Activated T-cell treated with anti-CD3 and anti-CD28 coated beads, Interleukin-2, amount 50 U/mL, for 24 hours (primary cell): ENCODE measurements at regions not wholly inside any gene's neighbourhood (a gene's known extent, or its start where the extent isn't known, plus 50 kb on each side); places are given as distances from the start of the nearest gene placed in this dataset.

ENCODE experiments used
- DNase-seq: peaks from one replicate; pipeline ENCODE4 v3.0.0-alpha.2; 2020
- H3K27ac Mint-ChIP-seq: 2 replicates; pipeline ENCODE4 v1.8.0; 2020; ENCODE audit warnings: mild to moderate bottlenecking, mixed read lengths
- H3K27me3 Mint-ChIP-seq: 2 replicates; pipeline ENCODE4 v1.8.0; 2020; ENCODE audit warnings: mixed read lengths
- H3K36me3 Mint-ChIP-seq: 2 replicates; pipeline ENCODE4 v1.8.0; 2020; ENCODE audit warnings: low read depth, mixed read lengths
- H3K4me1 Mint-ChIP-seq: 2 replicates; pipeline ENCODE4 v1.8.0; 2020; ENCODE audit warnings: low read depth, mixed read lengths
- H3K4me3 Mint-ChIP-seq: 2 replicates; pipeline ENCODE4 v1.8.0; 2020; ENCODE audit warnings: mild to moderate bottlenecking, moderate library complexity, mixed read lengths
- H3K9me3 Mint-ChIP-seq: 2 replicates; pipeline ENCODE4 v1.8.0; 2020; ENCODE audit warnings: mixed read lengths

DNA sequence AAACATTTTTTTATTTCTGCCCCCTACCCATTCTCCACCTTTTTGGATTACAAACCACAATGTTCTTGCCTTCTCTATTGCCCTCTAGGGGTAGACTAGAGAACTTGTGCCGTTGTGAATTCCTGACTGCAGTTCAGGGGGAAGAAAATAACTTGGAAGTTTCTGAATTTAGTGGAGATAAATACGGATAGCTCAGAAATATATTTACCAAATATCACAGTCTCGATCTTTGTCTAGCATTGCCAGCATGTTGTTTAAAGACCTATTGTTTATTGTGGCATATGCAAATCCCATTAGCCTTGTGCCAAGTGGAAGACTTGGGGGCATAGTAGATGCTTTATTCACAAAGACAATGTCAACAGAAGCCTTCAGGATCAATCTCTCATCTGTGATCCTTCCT, 154.1 kb upstream of the MMS22L start:
- Mint-ChIP-seq H3K27ac (no peak overlapping the region), H3K4me3 (no peak overlapping the region), H3K4me1 (no peaks in the 10 kb centered on the region), H3K27me3 (peaks cover 9% of the 10 kb centered on the region), H3K9me3 (no peaks in the 10 kb centered on the region), H3K36me3 (no peaks in the 10 kb centered on the region)
- no peak for DNase-seq

DNA sequence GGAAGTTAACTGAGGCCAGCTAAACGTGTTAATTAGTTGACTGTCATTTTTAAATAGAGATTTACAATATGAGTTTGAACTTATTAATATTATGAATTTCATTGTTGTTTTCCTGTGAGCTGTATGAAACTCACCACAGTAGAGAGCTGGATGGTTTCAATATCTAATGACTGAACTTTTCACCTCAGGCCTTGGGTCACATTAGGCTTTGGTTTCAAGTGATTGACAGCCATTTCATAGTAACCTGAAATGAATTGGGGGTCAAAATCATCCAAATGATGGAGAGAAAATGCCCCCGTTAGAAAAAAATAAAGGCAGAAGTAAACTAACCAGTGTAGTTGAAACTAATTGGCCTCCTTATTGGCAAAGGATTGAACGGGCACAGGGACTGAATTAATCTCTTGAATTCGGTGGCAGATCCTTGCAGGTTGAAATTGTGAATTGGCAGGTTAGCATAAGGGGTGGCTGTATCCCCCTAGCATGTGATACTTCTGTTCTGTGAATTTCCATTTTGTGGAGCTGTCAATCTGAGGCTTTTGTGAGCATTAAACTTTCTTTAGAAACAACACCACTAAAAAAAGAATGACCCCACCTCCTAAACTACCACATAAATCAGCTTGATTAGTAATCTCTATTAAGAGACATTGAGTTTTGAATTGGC, 155.1 kb upstream of the MMS22L start:
- no peaks in the 10 kb centered on the region for H3K36me3 Mint-ChIP-seq
- peaks cover 6% of the 10 kb centered on the region for H3K27me3 Mint-ChIP-seq

DNA sequence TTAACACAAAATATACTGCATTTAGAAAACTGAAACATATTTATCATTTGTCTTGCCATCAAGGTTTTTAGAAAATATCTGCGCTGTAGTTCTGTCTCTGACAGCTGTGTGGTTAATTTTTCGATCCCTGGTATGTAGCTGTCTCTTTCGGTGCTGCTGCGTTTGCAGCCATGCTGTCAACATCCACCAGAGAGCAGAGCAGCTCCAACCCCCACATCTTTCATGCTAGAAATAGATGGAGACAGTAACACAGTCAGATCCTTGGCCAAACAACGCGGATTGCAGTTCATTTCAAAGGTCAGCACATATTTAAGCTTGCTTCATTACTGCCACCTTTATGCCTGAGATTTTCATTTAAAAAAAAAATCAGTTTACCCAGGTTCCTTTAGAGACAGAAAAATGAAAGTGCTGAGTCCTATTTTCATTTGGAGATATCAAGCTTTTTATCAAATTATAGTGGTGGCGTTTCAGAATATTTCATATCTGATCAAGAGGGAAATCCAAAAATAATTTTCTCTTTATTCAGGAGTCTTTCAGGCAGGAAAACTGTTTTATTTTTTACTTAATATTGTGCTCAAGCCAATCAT, 157.7 kb upstream of the MMS22L start:
- Mint-ChIP-seq H3K4me1 (no peaks in the 10 kb centered on the region), H3K27me3 (peaks cover 6% of the 10 kb centered on the region), H3K4me3 (no peak overlapping the region), H3K27ac (no peak overlapping the region), H3K9me3 (no peaks in the 10 kb centered on the region), H3K36me3 (no peaks in the 10 kb centered on the region)
- DNase-seq: no peak

More for the DNA sequence above, 155.1 kb upstream of the MMS22L start:
- no peak overlapping the region for H3K27ac Mint-ChIP-seq
- H3K4me1 Mint-ChIP-seq: no peaks in the 10 kb centered on the region
- no peak for DNase-seq
- no peak overlapping the region for H3K4me3 Mint-ChIP-seq
- H3K9me3 Mint-ChIP-seq: no peaks in the 10 kb centered on the region

DNA sequence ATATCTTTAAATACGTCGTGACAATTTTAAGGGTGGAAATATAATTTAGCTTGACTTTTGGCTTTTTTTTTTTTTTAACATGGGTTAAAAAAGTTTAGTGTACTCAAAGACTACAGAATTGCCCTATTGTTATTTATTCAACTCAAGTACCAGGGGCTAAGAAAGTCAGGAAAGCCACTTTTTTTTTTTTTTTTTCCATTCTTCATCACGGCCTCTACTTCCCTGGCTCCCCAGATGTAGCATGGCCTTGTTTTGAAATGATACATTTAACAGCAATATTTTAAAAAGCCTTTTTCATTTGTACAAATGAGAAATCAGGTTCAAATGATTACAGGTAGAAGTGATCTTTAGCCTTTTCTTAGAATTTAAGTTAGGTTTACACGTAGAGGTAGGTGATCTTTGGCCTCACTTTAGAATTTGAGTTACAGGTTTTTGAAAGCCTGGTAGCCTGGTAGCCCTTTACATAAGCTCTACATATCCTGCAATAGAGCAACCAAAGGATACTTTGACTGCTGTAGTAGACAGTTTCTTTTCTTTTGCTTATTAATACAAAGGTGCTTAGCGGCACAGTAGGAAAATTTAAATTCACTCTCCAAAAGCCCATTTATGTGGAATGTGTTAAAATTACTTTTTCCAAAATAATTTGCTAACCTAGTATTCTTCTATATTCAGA, 160.5 kb upstream of the MMS22L start:
- Mint-ChIP-seq H3K27me3 (peaks cover 10% of the 10 kb centered on the region), H3K9me3 (no peaks in the 10 kb centered on the region), H3K27ac (no peak overlapping the region), H3K4me3 (no peak overlapping the region), H3K36me3 (no peaks in the 10 kb centered on the region), H3K4me1 (no peaks in the 10 kb centered on the region)
- DNase-seq: no peak

DNA sequence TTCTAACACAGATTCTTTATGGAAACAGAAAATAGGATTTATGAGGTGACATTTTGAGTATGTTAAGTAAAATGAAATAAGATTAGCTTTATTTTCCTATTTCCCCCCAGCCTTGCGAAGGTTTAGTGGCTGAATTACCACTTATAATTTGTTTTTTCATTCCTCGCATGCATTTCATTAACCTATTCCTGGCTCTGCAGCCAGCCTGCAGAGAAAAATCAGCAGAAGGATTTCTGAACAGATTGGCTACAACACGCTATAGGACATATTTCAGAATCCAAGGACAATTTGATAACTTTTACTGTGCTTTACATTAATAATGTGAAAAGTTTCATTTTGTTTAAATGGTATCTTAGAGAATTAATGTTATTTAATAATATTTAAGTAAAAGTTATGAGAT, 162.4 kb upstream of the MMS22L start:
- DNase-seq: no peak
- Mint-ChIP-seq H3K4me3 (no peak overlapping the region), H3K36me3 (no peaks in the 10 kb centered on the region), H3K27me3 (peaks cover 10% of the 10 kb centered on the region), H3K4me1 (no peaks in the 10 kb centered on the region), H3K27ac (no peak overlapping the region), H3K9me3 (no peaks in the 10 kb centered on the region)

DNA sequence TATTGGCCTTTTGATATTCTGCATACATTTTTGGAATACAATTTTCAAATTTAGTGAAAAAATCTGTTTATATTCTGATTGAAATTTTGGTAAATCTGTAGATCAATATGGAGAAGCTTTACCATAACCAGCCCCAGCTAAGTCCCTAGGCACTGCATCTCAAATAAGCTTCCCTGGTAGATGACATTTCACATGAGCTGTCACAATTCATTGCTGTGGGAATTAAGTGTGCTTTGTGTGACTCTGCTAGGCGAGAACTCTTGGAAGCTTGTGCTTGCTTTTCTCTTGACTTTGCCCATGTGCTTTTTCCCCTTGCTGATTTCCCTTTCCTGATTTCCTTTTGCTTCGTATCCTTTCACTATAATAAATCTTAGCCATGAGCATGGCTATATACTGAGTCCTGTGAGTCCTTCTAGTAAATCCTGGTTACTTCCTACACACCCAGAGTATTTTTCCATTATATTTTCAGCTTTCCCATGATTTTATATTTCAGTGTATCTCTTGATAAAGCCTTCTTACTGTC, 166.5 kb upstream of the MMS22L start:
- Mint-ChIP-seq H3K4me3 (no peak overlapping the region), H3K9me3 (no peaks in the 10 kb centered on the region), H3K27ac (no peak overlapping the region), H3K36me3 (no peaks in the 10 kb centered on the region), H3K27me3 (peaks cover 11% of the 10 kb centered on the region), H3K4me1 (no peaks in the 10 kb centered on the region)
- no peak for DNase-seq

DNA sequence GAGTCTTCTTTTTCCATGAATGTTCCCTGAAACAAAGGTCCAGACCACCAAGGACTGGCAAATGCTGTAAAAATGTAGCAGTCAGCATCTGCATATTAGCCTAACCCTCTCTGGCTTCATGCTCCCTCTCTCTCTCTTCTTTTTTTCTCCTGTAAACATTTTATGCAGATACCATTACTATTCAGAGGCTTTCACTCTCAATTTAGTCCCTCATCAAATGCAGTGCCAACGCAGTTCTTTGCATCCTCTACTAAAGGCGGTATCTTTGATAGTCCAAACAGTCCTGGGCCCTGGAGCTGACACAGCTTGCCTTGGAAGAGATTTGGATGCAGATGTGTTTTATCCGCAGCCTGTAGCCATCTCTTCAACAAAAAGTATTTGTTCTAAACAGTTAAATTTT, 167.1 kb upstream of the MMS22L start:
- Mint-ChIP-seq H3K36me3 (no peaks in the 10 kb centered on the region), H3K4me1 (no peaks in the 10 kb centered on the region), H3K4me3 (no peak overlapping the region), H3K27ac (no peak overlapping the region), H3K27me3 (peaks cover 11% of the 10 kb centered on the region), H3K9me3 (no peaks in the 10 kb centered on the region)
- DNase-seq: no peak

DNA sequence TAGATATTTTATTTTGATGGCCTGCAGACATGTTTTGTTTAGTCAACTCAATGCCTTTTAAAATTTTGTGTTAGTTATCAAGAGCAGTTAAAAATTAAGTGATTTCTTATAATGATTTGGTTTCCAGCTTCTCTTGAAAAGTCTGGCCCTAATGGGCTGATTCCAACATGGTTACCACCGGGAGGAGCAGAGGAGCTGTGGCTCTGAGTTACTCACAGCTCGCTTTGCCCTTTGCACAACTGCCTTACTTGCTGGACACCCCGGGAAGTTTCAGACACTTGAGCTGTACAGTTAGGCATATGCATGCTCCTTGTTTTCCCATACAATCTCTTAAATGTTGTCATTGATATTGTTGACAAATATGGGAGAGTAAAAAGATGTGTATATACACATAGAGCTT, 173.1 kb upstream of the MMS22L start:
- Mint-ChIP-seq H3K4me3 (no peak overlapping the region), H3K27ac (no peak overlapping the region), H3K9me3 (no peaks in the 10 kb centered on the region), H3K27me3 (peaks cover under 1% of the 10 kb centered on the region), H3K36me3 (no peaks in the 10 kb centered on the region), H3K4me1 (no peaks in the 10 kb centered on the region)
- DNase-seq: no peak

DNA sequence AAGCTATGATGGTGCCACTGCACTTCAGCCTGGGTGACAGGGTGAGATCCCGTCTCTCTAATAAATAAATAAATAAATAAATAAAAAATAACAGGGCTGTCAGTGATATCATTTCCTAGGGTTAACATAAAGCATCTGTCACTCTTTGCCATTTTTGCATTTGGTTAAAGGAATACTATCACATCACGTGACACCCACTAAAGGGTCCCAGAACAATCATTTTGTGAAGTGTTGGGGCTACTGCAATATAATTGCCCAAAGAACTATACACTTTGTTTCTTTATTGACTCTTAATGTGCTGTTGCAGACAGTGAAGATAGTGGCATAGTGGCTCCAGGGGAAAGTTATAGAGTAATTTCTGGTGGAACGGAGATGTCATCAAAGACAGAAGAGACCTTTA, 176.5 kb upstream of the MMS22L start:
- DNase-seq: no peak
- no peaks in the 10 kb centered on the region for H3K36me3 Mint-ChIP-seq
- H3K9me3 Mint-ChIP-seq: no peaks in the 10 kb centered on the region
- no peaks in the 10 kb centered on the region for H3K4me1 Mint-ChIP-seq
- H3K27ac Mint-ChIP-seq: no peak overlapping the region
- H3K27me3 Mint-ChIP-seq: no peaks in the 10 kb centered on the region
- no peak overlapping the region for H3K4me3 Mint-ChIP-seq

DNA sequence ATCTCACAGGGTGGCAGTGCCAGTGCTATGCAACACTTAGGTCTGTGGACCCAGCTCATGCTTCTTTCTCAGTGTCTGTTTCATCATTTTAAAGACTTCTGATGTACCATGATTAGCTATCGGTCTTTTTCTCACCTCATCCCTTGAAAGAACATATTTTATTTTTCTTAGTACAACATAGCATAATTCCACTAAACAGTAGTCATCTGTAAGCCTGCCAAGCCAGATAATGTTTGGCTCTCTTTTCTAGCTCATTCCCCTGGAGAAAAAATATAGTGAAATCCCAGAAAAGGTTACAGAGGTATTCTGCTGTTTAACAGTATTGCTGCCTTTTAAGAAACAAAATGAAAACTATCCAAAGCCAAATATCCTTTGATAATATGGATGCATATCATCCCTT, 177.0 kb upstream of the MMS22L start:
- Mint-ChIP-seq H3K36me3 (no peaks in the 10 kb centered on the region), H3K4me1 (no peaks in the 10 kb centered on the region), H3K27me3 (no peaks in the 10 kb centered on the region), H3K4me3 (no peak overlapping the region), H3K27ac (no peak overlapping the region), H3K9me3 (no peaks in the 10 kb centered on the region)
- DNase-seq: no peak

DNA sequence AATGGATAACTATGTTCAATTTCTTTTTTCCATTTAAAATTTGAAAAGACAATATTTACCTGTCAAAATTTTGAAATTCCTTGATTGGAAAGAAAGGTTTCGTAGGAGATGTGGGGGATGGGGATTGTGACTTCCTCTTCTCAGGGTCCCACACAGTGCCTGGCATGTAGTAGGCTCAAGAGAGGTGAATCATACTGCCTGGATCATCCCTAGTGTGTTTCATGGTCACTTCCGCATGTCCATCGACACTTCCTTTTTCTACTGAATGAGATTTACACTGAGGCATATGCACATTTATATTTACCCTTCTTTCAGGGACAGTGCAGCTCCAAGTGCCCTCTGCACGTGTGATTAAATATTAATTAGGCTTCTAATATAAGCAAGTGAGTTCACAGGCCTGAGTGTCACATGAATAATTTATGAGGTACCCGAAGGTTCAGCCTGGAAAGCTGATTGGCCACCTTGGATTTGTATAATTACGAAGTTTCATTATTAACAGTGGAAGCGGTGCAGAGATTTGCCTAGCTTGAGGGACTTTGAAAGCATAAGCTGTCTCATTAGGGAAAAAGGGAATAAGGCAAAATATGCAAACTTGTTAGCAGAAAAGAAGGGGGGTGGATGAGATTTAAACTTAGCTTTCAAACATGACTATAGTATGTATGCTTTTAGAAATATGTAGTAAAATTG, 177.5 kb upstream of the MMS22L start:
- H3K36me3 Mint-ChIP-seq: no peaks in the 10 kb centered on the region
- DNase-seq: no peak
- no peak overlapping the region for H3K27ac Mint-ChIP-seq
- H3K4me1 Mint-ChIP-seq: no peaks in the 10 kb centered on the region
- no peaks in the 10 kb centered on the region for H3K9me3 Mint-ChIP-seq
- H3K27me3 Mint-ChIP-seq: no peaks in the 10 kb centered on the region
- no peak overlapping the region for H3K4me3 Mint-ChIP-seq

DNA sequence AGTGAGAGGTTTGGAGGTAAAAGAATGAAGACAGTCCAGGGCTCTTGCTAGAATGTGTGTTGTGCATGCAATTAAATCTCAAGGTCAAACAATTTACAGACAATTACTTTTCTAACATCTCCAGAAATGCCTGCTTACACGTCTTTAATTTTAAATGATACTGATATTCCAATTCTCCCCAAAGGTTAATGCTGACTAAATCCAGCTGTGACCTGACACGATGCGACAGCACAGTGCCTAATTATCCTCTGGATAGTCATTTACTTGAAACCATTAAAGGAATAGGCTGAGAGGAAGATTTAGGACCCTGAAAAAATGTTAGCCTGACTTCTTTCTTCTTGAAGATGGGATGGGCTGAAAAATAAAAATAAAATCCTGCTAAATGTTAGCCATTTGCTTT, 178.2 kb upstream of the MMS22L start:
- no peak overlapping the region for H3K27ac Mint-ChIP-seq
- H3K9me3 Mint-ChIP-seq: no peaks in the 10 kb centered on the region
- H3K36me3 Mint-ChIP-seq: no peaks in the 10 kb centered on the region
- H3K27me3 Mint-ChIP-seq: no peaks in the 10 kb centered on the region
- H3K4me3 Mint-ChIP-seq: no peak overlapping the region
- DNase-seq: no peak
- no peaks in the 10 kb centered on the region for H3K4me1 Mint-ChIP-seq

DNA sequence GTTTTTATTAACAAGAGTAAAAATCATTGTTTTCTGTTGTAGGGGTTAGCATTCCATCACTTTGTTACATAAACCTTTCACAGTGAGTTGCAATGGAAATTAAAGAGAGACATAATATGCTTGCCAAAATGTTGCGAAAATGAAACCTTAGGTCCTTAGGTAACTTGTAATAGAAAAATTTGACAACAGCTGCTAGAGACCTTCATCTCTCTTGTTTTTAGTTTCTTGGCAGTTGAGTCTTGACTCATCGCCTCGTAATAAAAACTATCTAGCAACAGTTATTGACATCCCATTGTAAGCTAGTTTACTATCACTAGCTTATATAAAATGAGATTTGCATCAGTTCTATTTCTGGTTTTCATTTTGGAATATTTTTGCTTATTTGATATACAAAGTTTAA, 179.0 kb upstream of the MMS22L start:
- no peaks in the 10 kb centered on the region for H3K9me3 Mint-ChIP-seq
- H3K4me3 Mint-ChIP-seq: no peak overlapping the region
- H3K27me3 Mint-ChIP-seq: no peaks in the 10 kb centered on the region
- no peaks in the 10 kb centered on the region for H3K4me1 Mint-ChIP-seq
- H3K36me3 Mint-ChIP-seq: no peaks in the 10 kb centered on the region
- no peak overlapping the region for H3K27ac Mint-ChIP-seq
- no peak for DNase-seq

DNA sequence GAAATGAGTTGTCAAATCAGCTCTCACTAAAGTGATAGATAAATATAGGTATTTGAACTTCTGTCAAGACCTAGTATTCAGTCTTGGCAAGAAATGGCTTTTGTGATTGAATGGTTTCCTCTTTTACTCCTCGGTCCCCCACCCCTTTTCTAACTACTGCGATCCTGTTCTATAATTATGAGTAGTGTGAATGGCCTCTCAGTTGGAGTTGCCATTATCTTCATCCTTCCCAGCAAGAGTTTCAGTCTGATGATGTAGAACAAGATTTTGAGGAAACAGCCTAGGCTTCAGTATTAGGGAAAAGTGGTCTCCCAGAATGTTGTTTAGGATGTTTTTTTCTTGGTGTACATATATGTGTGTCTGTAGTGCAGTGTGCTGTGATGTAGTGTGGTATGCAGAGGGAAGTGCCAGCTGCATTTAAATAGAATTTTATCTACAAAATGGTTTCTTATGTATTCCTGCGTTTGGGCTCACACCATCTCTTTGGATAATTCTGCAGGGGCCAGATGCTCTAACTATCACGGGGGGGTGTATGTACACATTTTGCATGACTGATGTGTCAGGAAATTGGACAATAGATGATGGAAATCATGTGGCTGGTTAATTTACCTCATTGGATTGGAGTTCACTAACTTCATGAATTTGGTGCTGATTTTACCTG, 180.1 kb upstream of the MMS22L start:
- Mint-ChIP-seq H3K4me1 (no peaks in the 10 kb centered on the region), H3K9me3 (no peaks in the 10 kb centered on the region), H3K4me3 (no peak overlapping the region), H3K36me3 (no peaks in the 10 kb centered on the region), H3K27ac (no peak overlapping the region), H3K27me3 (peaks cover 4% of the 10 kb centered on the region)
- no peak for DNase-seq
